H1 (cell line): ENCODE measurements at regions not wholly inside any gene's neighbourhood (a gene's known extent, or its start where the extent isn't known, plus 50 kb on each side); places are given as distances from the start of the nearest gene placed in this dataset.

Experiments used
- BCL11A ChIP-seq, 2 experiments: IDR thresholded peaks; one replicate each; pipeline ENCODE4 v1.6.1; 2011; ENCODE audit warnings: low read depth in 2 of 2, low read length in 2 of 2, mild to moderate bottlenecking in 2 of 2
- CTCF ChIP-seq, 3 experiments: IDR thresholded peaks; 1 replicate in 2 of 3; 2 replicates in 1 of 3; pipeline versions ENCODE4 v1.5.1 to v1.6.1; 2011; ENCODE audit warnings: low read length in 3 of 3, mild to moderate bottlenecking in 3 of 3, inconsistent platforms in 2 of 3, low read depth in 1 of 3, moderate library complexity in 1 of 3; ENCODE audit not compliant: insufficient read depth in 1 of 3; ENCODE audit errors: control extremely low read depth in 1 of 3
- EP300 ChIP-seq, 2 experiments: IDR thresholded peaks; 1 replicate in 1 of 2; 2 replicates in 1 of 2; pipeline ENCODE4 v1.6.1; 2011 to 2012; ENCODE audit warnings: low read depth in 2 of 2, low read length in 2 of 2, mild to moderate bottlenecking in 2 of 2, borderline replicate concordance in 1 of 2, inconsistent platforms in 1 of 2, moderate library complexity in 1 of 2
- EZH2 ChIP-seq: fragments of 200-600 bp; sonication (generic); IDR thresholded peaks from 2 replicates; pipeline ENCODE4 v1.7.1; 2012; ENCODE audit warnings: low read depth, mild to moderate bottlenecking, moderate library complexity, low read length, inconsistent platforms; ENCODE audit not compliant: severe bottlenecking
- JUND ChIP-seq: IDR thresholded peaks from 2 replicates; pipeline ENCODE4 v1.6.1; 2011; ENCODE audit warnings: mild to moderate bottlenecking, improper control_type of control experiment, low read length
- SP1 ChIP-seq: IDR thresholded peaks from 2 replicates; pipeline ENCODE4 v1.6.1; 2011; ENCODE audit warnings: low read depth, low read length
- SRF ChIP-seq: IDR thresholded peaks from 2 replicates; pipeline ENCODE4 v1.6.1; 2011; ENCODE audit warnings: mild to moderate bottlenecking, low read depth, low read length, moderate library complexity
- ZNF274 ChIP-seq: IDR thresholded peaks from 2 replicates; pipeline ENCODE4 v1.7.0; 2012; ENCODE audit warnings: low read length, borderline replicate concordance; ENCODE audit errors: extremely low read depth

- TF ChIP-seq SRF (no peak), CTCF (IDR thresholded peaks at IDR 0.05; ENCODE audit: control extremely low read depth in 1 of 3, insufficient read depth in 1 of 3, low read depth in 1 of 3, low read length in 3 of 3) (no peak), EZH2 (no peak), SP1 (no peak), ZNF274 (no peak), BCL11A (IDR thresholded peaks at IDR 0.05; ENCODE audit: low read depth in 2 of 2, low read length in 2 of 2) (no peak), JUND (no peak), EP300 (IDR thresholded peaks at IDR 0.05; ENCODE audit: borderline replicate concordance in 1 of 2, low read depth in 2 of 2, low read length in 2 of 2) (no peak)
These were observed 123.9 kb upstream of the GNAO1 start for GRCh38 chr16:56067406-56067805.
